GM19467 (cell line): ENCODE measurements at regions not wholly inside any gene's neighbourhood (a gene's known extent, or its start where the extent isn't known, plus 50 kb on each side); places are given as distances from the start of the nearest gene placed in this dataset.
"Not testable (repeated sequence)": the region's sequence is repeated elsewhere in the genome, so short reads cannot be mapped to it uniquely, and the experiment has no call there.

Experiments
- ATAC-seq: cut with Tn5 transposase; IDR thresholded peaks from one replicate; pipeline ENCODE4 v1.9.1; 2021; ENCODE audit warnings: mild to moderate bottlenecking, moderate library complexity; ENCODE audit not compliant: unreplicated experiment

GRCh38 chr17:70426752-70427151 lies 257.4 kb downstream of the KCNJ2 start:
- ATAC-seq = no peak

GRCh38 chr17:70434536-70435490 lies 265.5 kb downstream of the KCNJ2 start:
- no peak for ATAC-seq

- ATAC-seq = no peak
Observed at GRCh38 chr17:70437656-70438055, 268.3 kb downstream of the KCNJ2 start.

- no peak for ATAC-seq
Observed at GRCh38 chr17:70446446-70446845, 277.1 kb downstream of the KCNJ2 start.

- ATAC-seq = no peak
Observed at GRCh38 chr17:70447588-70447987, 278.3 kb downstream of the KCNJ2 start.

GRCh38 chr17:70453075-70453474 lies 283.7 kb downstream of the KCNJ2 start:
- not testable (repeated sequence) for ATAC-seq

- ATAC-seq = no peak
Observed at GRCh38 chr17:70454377-70454776, 285.0 kb downstream of the KCNJ2 start.

- no peak for ATAC-seq
Observed at GRCh38 chr17:70454908-70455307, 285.6 kb downstream of the KCNJ2 start.

GRCh38 chr17:70464995-70465394 lies 295.7 kb downstream of the KCNJ2 start:
- no peak for ATAC-seq

- no peak for ATAC-seq
Observed at GRCh38 chr17:70468661-70469060, 299.3 kb downstream of the KCNJ2 start.

GRCh38 chr17:70473049-70473448 lies 303.7 kb downstream of the KCNJ2 start:
- ATAC-seq = no peak

- ATAC-seq = no peak
Observed at GRCh38 chr17:70476368-70476767, 307.0 kb downstream of the KCNJ2 start.

GRCh38 chr17:70478902-70479301 lies 309.6 kb downstream of the KCNJ2 start:
- no peak for ATAC-seq

- no peak for ATAC-seq
Observed at GRCh38 chr17:70479779-70480178, 310.4 kb downstream of the KCNJ2 start.

- no peak for ATAC-seq
Observed at GRCh38 chr17:70483624-70484023, 314.3 kb downstream of the KCNJ2 start.

- ATAC-seq = no peak
Observed at GRCh38 chr17:70484050-70484449, 314.7 kb downstream of the KCNJ2 start.

GRCh38 chr17:70484496-70484895 lies 315.2 kb downstream of the KCNJ2 start:
- ATAC-seq = no peak

- no peak for ATAC-seq
Observed at GRCh38 chr17:70492368-70492767, 323.0 kb downstream of the KCNJ2 start.

- ATAC-seq = no peak
Observed at GRCh38 chr17:70493277-70493874, 324.0 kb downstream of the KCNJ2 start.

- ATAC-seq = no peak
Observed at GRCh38 chr17:70498631-70499030, 329.3 kb downstream of the KCNJ2 start.

- no peak for ATAC-seq
Observed at GRCh38 chr17:70499067-70499786, 329.9 kb downstream of the KCNJ2 start.

- ATAC-seq = no peak
Observed at GRCh38 chr17:70503449-70503848, 334.1 kb downstream of the KCNJ2 start.
